GM21423 (cell line): ENCODE measurements at regions not wholly inside any gene's neighbourhood (a gene's known extent, or its start where the extent isn't known, plus 50 kb on each side); places are given as distances from the start of the nearest gene placed in this dataset.

ENCODE experiments used
- ATAC-seq: cut with Tn5 transposase; IDR thresholded peaks from one replicate; pipeline ENCODE4 v1.9.1; 2021; ENCODE audit warnings: mild to moderate bottlenecking, moderate library complexity; ENCODE audit not compliant: unreplicated experiment

DNA sequence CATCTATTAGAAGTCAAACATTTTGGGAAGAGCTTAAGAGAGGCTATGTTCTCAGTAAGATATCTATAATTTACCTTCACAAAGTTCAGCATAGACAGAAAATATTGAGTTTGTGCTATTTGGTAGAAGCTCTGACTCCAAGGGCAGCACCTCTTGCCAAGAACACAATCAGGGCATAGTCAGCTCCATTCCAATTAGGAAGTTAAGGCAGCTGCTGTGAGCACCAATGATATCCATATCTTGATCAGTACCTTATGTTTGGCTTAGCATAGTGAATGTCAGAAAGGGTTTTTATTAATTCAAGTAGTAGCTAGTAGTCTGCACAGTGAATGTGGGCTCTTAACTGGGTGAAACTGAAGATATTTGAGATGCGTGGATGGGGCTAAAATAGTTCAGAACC lies 86.4 kb upstream of the SPRED2 start:
- no peak for ATAC-seq

- no peak for ATAC-seq
Observed at GRCh38 chr2:65514555-65515195, 82.3 kb upstream of the SPRED2 start.

- no peak for ATAC-seq
Observed at GRCh38 chr2:65512783-65513182, 80.4 kb upstream of the SPRED2 start.

GRCh38 chr2:65511306-65511705 lies 78.9 kb upstream of the SPRED2 start:
- ATAC-seq: no peak

- ATAC-seq: no peak
Observed at GRCh38 chr2:65508225-65508624, 75.8 kb upstream of the SPRED2 start.

DNA sequence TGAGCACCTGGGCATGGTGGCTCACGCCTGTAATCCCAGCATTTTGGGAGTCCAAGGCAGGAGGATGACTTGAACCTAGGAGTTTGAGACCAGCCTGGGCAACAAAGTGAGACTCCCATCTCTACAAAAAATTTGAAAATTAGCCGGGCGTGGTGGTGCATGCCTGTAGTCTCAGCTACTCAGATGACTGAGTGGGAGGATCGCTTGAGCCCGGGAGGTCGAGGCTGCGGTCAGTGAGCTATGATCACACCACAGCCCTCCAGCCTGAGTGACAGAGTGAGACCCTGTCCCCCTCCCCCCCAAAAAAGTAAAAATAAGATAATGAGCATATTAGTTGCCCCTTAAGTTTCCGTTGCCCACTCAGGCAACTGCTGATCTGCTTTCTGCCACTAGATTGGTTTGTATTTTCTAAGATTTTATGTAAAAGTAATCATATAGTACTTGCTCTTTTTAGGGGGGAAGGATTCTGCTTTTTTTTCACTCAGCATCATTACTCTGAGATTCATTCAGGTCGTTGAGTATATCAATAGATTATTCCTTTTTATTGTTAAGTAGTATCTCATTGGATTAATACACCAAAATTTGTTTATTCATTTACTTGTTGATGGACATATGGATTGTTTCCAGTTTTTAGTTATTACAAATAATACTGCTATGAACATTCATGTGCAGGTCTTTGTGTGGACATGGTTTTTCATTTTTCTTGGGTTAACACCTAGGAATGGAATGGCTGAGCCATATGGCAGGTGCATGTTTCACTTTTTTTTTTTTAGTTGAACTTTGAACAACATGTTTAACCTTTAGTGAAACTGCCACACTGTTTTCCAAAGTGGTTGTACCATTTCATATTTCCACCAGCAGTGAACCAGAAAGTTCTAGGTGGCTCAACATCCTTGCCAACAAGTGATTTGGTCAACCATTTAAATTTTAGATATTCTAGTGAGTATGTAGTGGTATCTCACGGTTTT lies 75.0 kb upstream of the SPRED2 start:
- no peak for ATAC-seq

- ATAC-seq: no peak
Observed at GRCh38 chr2:65504814-65505697, 72.7 kb upstream of the SPRED2 start.

DNA sequence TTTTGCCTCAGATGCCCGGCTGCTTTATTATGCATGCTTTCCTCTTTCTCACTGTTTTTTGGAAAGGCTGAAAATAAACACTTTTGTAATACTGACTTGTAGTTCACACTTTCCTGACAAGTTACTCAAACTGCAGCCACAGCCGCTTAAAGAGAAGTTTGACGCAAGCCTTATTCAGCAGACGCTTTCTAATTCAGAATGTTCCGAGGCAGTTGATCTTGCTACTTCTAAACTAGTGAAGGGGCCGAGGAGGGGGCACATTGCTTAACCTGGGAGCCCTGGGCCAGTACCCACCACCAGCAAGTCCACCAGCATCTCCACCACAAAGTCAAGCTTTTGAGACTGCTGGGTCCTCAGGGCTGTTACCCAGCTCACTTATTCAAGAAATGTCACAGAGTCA lies 71.8 kb upstream of the SPRED2 start:
- ATAC-seq: no peak

GRCh38 chr2:65503746-65504145 lies 71.3 kb upstream of the SPRED2 start:
- no peak for ATAC-seq

DNA sequence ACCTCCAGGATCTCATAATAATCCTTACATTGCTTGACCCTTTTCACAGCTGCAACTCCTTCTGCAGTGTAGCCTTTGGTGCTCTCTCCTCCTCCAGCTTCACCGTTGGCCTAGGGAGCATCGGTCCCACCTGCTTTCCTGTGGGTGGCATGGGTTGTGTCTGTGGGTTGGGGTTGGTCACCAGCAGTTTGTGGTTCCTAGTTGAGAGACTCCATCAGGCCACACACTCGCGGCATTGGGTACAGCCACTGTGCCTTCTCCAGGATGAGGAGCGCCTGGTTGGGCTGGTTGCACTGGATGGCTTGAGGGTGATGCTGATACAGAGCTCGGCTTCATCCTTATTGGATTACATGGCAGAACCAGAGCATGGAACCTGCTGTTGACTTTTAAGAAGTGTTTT lies 69.4 kb upstream of the SPRED2 start:
- ATAC-seq: no peak

DNA sequence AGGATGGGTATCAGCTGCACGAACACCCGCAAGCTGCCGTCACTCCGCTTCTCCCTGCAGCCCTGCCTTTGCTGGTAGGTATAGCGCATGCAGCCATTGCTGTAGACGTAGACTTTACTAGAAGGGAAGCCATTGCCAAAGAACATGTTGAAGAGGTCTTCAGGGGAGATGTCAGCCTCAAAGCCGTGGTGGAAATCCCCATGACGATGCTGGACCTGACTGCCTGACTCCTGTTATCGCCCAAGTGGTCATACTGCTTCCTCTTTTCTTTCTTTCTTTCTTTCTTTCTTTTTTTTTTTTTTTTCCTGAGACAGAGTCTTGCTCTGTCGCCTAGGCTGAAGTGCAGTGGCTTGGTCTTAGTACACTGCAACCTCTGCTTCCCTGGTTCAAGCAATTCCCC lies 68.7 kb upstream of the SPRED2 start:
- no peak for ATAC-seq

- no peak for ATAC-seq
Observed at GRCh38 chr2:65500310-65501040, 68.1 kb upstream of the SPRED2 start.

GRCh38 chr2:65499216-65499615 lies 66.8 kb upstream of the SPRED2 start:
- ATAC-seq: no peak

- no peak for ATAC-seq
Observed at GRCh38 chr2:65498396-65498795, 66.0 kb upstream of the SPRED2 start.

- ATAC-seq: no peak
Observed at GRCh38 chr2:65495251-65495877, 63.0 kb upstream of the SPRED2 start.

- no peak for ATAC-seq
Observed at GRCh38 chr2:65494078-65494477, 61.7 kb upstream of the SPRED2 start.

DNA sequence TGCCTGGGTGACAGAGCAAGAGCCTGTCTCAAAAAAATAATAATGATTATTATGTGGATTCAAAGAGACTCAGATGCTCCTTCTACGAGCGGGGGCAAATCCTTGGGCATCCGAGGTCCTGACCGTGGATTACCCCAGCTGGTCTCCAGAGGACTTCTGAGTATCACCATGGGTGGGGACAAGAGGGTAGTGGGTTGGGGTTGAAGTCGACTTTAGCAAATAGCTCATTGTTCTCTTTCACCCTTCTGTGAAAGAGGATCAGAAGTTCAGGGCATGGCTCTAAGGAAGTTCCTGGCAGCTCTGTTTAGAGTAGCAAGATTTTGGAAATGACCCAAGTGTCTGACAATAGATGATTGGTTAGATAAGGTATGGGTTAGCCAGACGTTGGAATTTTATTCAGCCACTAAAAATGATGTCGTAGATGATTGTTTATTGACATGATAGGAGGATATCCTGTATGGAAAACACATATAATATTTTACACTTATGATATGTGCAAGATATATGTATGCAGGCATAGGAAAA lies 59.0 kb upstream of the SPRED2 start:
- ATAC-seq: no peak

DNA sequence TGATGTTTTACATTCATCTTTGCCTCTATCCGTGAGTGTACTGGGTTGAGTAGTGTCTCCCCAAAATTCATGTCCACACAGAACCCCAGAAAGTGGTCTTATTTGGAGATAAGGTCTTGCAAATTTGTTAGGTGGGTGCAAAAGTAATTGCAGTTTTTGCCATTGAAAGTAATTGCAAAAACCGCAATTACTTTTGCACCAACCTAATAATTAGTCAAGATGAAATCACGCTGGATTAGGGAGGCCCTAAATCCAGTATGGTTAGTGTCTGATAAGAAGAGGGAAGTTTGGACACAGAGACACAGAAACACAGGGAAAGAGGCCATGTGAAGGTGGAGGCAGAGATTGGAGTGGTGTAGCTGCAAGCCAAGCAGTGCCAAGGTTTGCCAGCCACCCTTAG lies 57.8 kb upstream of the SPRED2 start:
- ATAC-seq: no peak

GRCh38 chr2:65489269-65489668 lies 56.9 kb upstream of the SPRED2 start:
- ATAC-seq: no peak

- no peak for ATAC-seq
Observed at GRCh38 chr2:65488527-65488926, 56.1 kb upstream of the SPRED2 start.
